Coronary artery (tissue), 2 donors: ENCODE measurements at regions not wholly inside any gene's neighbourhood (a gene's known extent, or its start where the extent isn't known, plus 50 kb on each side); places are given as distances from the start of the nearest gene placed in this dataset.
"Not testable (repeated sequence)": the region's sequence is repeated elsewhere in the genome, so short reads cannot be mapped to it uniquely, and the experiment has no call there.

Experiments used
- DNase-seq: peaks from one replicate; pipeline ENCODE4 v3.0.0-alpha.2; 2017; ENCODE audit warnings: low spot score
- H3K27ac ChIP-seq, 2 donors: fragments of 200-600 bp; sonication (generic); one replicate each; pipeline ENCODE4 v1.5.1; 2016 to 2019
- H3K4me3 ChIP-seq: fragments of 200-600 bp; sonication (generic); 2 replicates; pipeline ENCODE4 v1.5.1; 2016; ENCODE audit warnings: mild to moderate bottlenecking, moderate library complexity
- CTCF ChIP-seq: fragments of 200-600 bp; sonication (generic); IDR thresholded peaks from one replicate; pipeline ENCODE4 v1.5.1; 2019; ENCODE audit warnings: antibody characterized with exemption

DNA sequence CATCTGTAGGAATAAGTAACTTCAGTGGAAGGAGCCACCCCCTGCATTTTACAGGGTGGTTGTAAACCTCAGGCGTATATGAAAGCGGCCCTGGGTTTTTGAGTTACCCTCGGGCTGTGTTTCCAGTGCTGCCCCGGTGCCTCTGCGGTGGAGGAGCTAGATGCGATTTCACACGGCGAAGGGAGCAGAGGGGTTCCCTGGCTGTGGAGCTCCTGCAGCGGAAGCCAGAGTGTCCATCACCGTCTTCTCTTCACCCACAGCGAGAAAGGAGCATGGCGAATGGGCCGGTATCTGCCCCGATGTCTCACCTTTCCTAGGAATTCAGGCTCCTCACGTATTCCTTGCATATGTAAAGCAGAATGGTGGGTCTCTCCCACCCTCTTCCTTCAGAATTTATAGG is 253.6 kb downstream of the THBS2 start:
- DNase-seq = no peak
- no peak overlapping the region for H3K4me3 ChIP-seq
- TF ChIP-seq CTCF = no peak
- no peak overlapping the region for H3K27ac ChIP-seq

DNA sequence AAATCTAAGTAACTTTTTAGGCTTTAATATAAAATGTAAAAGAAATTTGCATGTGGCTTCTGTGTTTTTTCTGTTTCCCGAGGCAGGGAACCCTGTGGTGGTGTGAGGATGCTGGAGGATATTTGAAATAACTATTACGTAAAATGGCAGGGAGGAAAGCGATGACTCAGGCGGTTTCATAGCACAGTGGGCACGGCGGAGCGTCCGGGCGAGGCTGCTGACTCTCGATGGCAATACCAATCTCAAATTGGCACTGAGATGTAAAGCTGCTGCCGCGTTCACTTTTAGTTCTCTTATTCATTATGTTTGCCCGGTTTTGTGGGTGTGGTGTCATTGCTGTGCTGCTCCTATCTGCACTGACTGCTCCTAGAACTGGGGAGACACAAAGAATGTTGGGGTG is 254.3 kb downstream of the THBS2 start:
- no peak for DNase-seq
- Histone ChIP-seq H3K4me3 (no peak overlapping the region), H3K27ac (no peak overlapping the region)
- TF ChIP-seq CTCF = no peak

GRCh38 chr6:168996356-168996625 is 257.4 kb downstream of the THBS2 start:
- H3K4me3 ChIP-seq = no peak overlapping the region
- DNase-seq = no peak
- no peak for TF ChIP-seq CTCF
- no peak overlapping the region for H3K27ac ChIP-seq

DNA sequence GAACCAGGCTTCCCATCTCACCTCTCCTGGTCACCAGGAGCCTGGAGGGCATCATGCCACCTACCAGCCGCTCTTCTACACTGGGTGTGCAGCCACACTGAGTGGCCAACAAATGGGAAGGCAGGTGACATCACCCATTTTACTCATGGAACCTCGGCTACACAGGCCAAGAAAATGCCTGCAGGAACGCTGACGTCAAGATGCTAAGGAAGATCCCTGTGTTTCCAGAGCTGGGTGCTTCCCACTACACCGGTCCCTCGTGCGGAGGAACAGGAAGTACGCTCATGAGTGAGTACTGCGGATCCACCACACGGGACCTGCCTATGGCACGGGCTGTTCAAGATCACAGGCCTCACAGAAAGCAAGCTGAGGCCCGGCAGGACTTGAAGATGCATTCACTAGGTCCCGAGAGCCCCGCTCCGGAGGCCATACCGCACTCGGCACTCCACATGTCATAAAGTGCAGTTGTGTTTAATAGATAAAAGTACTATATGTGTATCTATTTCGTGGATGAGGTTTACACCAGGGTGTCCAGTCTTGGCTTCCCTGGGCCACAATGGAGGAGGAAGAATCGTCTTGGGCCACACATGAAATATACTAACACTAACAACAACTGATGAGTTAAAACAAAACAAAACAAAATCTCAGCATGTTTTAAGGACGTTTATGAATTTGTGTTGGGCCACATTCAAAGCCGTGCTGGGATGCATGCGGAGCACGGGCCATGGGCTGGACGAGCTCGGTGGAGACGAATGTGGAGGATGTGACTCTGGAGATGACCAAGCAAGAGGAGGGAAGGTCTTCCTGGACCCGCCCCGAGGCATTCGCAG is 257.9 kb downstream of the THBS2 start:
- no peak overlapping the region for H3K27ac ChIP-seq
- DNase-seq = no peak
- no peak overlapping the region for H3K4me3 ChIP-seq
- no peak for TF ChIP-seq CTCF

DNA sequence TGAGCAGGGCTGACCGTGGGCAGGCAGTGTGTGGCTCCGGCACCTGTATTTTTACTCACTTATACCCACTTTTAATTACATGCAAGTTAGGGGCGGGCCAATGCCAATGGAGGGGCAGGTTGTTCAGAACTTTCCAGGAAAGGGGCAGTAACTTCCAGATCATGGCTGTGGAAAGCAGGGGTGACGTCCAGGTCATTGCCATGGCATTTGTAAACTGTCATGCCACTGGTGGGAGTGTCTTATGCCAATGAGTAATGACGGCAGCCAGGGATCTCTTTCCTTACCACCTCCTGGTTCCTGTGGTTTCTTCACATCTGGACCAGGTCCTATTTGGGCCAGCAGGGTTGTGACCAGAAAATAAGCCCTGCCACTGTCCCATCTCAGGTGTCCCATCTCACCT is 258.7 kb downstream of the THBS2 start:
- TF ChIP-seq CTCF = no peak
- DNase-seq = no peak
- Histone ChIP-seq H3K27ac (no peak overlapping the region), H3K4me3 (no peak overlapping the region)

DNA sequence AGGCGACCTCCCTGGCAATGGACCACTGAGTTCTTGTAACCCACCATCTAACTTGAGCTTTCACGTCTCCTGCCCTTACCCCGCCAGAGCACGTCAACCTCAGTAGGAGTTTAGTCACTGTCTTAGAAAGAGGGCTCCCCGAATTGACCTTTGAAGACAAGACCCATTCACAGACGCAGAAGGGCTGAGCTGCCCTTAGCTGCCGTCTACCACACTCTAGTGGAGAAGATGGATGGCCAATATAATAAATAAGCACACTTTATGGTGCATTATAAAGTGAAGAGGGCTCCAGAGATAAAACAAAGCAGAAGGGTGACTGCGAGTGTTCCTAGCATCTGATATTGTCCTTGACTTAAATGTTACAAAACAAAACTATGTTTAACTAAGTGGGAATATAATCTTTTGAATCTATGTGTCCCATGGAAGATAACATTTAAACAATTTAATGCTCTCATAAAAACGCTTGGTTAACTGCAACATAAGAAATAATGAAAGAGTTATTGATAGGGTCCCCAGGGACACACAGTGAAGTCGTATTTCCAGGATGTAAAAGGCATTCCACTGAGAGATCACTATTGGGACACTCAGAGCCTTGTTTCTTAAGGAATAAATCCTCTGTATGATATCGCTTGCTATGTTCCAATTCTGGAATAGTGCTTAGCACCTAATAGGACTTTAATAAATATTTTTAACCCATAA is 261.1 kb downstream of the THBS2 start:
- TF ChIP-seq CTCF = no peak

GRCh38 chr6:168991695-168992094 is 262.0 kb downstream of the THBS2 start:
- H3K27ac ChIP-seq, H3K4me3 ChIP-seq, DNase-seq: not testable (repeated sequence)

More for the DNA sequence above, 261.1 kb downstream of the THBS2 start:
- H3K27ac ChIP-seq = no peak overlapping the region
- DNase-seq = no peak
- H3K4me3 ChIP-seq = no peak overlapping the region
